Left ventricle myocardium inferior (tissue), 1 donor: ENCODE measurements at regions not wholly inside any gene's neighbourhood (a gene's known extent, or its start where the extent isn't known, plus 50 kb on each side); places are given as distances from the start of the nearest gene placed in this dataset.

Source experiments
- DNase-seq: peaks from one replicate; pipeline ENCODE4 v3.0.0-alpha.2; 2020
- H3K27ac ChIP-seq: fragments of 200-600 bp; replicated peaks from 2 replicates; pipeline ENCODE4 v1.8.0; 2021
- H3K27me3 ChIP-seq: fragments of 200-600 bp; 2 replicates; pipeline ENCODE4 v1.8.0; 2021; ENCODE audit warnings: low read depth
- H3K36me3 ChIP-seq: fragments of 200-600 bp; 2 replicates; pipeline ENCODE4 v1.8.0; 2021
- H3K4me1 ChIP-seq: fragments of 200-600 bp; 2 replicates; pipeline ENCODE4 v1.8.0; 2021
- H3K4me3 ChIP-seq: fragments of 200-600 bp; 2 replicates; pipeline ENCODE4 v1.8.0; 2021; ENCODE audit warnings: mild to moderate bottlenecking, moderate library complexity
- H3K9me3 ChIP-seq: fragments of 200-600 bp; replicated peaks from 2 replicates; pipeline ENCODE4 v1.8.0; 2021
- intact Hi-C: fragments of 100-400 bp; cut with micrococcal nuclease; formaldehyde crosslinking; loops from one replicate; pipeline ENCODE4 v1.11.0; 2022
- TF ChIP-seq, protein P1 (sequence below): fragments of 200-600 bp; IDR thresholded peaks from 2 replicates; pipeline ENCODE4 v1.8.0; 2021; ENCODE audit warnings: antibody characterized with exemption, mild to moderate bottlenecking, borderline replicate concordance
- donor health status: DM: no; HTN: yes; CAD: no; lungs with severe emphysema.

- TF ChIP-seq, protein P1, sequence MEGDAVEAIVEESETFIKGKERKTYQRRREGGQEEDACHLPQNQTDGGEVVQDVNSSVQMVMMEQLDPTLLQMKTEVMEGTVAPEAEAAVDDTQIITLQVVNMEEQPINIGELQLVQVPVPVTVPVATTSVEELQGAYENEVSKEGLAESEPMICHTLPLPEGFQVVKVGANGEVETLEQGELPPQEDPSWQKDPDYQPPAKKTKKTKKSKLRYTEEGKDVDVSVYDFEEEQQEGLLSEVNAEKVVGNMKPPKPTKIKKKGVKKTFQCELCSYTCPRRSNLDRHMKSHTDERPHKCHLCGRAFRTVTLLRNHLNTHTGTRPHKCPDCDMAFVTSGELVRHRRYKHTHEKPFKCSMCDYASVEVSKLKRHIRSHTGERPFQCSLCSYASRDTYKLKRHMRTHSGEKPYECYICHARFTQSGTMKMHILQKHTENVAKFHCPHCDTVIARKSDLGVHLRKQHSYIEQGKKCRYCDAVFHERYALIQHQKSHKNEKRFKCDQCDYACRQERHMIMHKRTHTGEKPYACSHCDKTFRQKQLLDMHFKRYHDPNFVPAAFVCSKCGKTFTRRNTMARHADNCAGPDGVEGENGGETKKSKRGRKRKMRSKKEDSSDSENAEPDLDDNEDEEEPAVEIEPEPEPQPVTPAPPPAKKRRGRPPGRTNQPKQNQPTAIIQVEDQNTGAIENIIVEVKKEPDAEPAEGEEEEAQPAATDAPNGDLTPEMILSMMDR: no peak
- H3K4me3 ChIP-seq: no peak overlapping the region
- DNase-seq: peak; percentile 9
- intact Hi-C loops: no loop called here
- peaks cover 15% of the 10 kb centered on the region for H3K9me3 ChIP-seq
- H3K4me1 ChIP-seq: no peaks in the 10 kb centered on the region
- no peak overlapping the region for H3K27ac ChIP-seq
- no peaks in the 10 kb centered on the region for H3K36me3 ChIP-seq
- H3K27me3 ChIP-seq: peaks cover 94% of the 10 kb centered on the region
These were observed 95.7 kb downstream of the YTHDF1 start for GRCh38 chr20:63119963-63120807.

- TF ChIP-seq, protein P1: no peak
- Histone ChIP-seq H3K9me3 (peaks cover 15% of the 10 kb centered on the region), H3K27ac (no peak overlapping the region), H3K27me3 (peaks cover 94% of the 10 kb centered on the region), H3K4me1 (no peaks in the 10 kb centered on the region), H3K4me3 (no peak overlapping the region), H3K36me3 (no peaks in the 10 kb centered on the region)
- no peak for DNase-seq
- intact Hi-C loops: no loop called here
These were observed 96.6 kb downstream of the YTHDF1 start for GRCh38 chr20:63119121-63119962.

DNA sequence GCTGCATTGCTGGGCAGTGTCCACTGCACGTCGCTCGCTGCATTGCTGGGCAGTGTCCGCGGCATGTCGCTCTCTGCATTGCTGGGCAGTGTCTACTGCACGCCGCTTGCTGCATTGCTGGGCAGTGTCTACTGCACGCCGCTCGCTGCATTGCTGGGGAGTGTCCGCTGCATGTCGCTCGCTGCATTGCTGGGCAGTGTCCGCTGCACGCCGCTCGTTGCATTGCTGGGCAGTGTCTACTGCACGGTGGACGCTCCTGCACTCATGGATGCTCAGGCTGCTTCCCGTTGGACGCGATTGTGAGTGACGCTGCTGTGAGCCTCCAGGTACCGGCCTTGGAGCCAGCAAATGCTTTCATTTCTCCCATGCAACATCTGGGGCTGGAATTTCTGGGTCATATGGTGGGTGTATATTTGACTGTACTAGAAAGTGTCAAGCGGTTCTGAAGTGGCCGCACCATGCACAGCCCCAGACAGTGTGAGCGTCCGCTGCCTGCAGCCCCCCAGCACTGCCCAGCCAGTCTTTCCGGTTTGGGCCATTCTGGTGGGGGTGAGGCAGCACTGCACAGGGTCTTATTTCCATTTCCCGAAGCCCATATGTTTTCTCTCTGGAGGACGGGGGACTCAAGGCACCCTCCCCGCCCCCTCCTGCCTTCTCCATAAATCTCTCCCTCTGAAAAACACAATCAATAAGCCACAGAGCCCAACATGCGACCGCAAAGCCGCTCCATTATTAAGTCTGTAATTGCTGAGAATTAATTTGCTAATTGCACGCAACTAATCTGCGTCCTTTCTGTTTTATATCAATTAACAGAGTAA, 97.4 kb downstream of the YTHDF1 start:
- H3K27me3 ChIP-seq: peaks cover 94% of the 10 kb centered on the region
- H3K27ac ChIP-seq: no peak overlapping the region
- intact Hi-C loops: no loop called here
- TF ChIP-seq, protein P1: no peak
- H3K4me1 ChIP-seq: no peaks in the 10 kb centered on the region
- DNase-seq: no peak
- H3K9me3 ChIP-seq: peaks cover 15% of the 10 kb centered on the region
- no peak overlapping the region for H3K4me3 ChIP-seq
- H3K36me3 ChIP-seq: no peaks in the 10 kb centered on the region

DNA sequence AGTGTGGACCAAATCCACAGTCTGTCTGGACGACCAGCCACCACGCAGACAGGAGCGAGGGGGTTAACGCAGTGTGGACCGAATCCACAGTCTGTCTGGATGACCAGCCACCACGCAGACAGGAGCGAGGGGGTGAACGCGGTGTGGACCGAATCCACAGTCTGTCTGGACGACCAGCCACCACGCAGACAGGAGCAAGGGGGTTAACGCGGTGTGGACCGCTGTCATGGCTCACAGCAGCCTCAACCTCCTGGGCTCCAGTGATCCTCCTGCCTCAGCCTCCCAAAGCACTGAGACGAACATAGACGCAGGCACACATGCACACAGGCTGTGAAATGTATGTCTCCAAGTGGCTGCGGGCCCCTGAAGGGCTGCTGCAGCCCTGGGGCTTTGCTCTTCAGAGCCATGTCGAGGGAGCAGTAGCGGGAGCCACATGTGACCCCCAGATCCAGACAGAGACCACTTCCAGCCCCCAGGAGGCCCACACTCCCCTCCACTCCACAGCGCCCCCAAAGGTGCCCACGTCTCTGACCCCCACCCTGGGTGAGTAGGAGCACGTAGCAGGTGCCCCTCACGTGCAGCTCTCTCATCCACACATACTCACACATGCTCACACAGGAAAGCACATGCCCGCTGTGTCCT, 98.1 kb downstream of the YTHDF1 start:
- H3K27ac ChIP-seq: no peak overlapping the region
- peaks cover 94% of the 10 kb centered on the region for H3K27me3 ChIP-seq
- no peak for DNase-seq

More for the DNA sequence above, 98.1 kb downstream of the YTHDF1 start:
- intact Hi-C loops: no loop called here
- Histone ChIP-seq H3K9me3 (peaks cover 8% of the 10 kb centered on the region), H3K4me1 (no peaks in the 10 kb centered on the region), H3K36me3 (no peaks in the 10 kb centered on the region), H3K4me3 (no peak overlapping the region)
- TF ChIP-seq, protein P1: no peak
